ENCODE measurements at regions not wholly inside any gene's neighbourhood (a gene's known extent, or its start where the extent isn't known, plus 50 kb on each side); places are given as distances from the start of the nearest gene placed in this dataset.
"Not testable (repeated sequence)": the region's sequence is repeated elsewhere in the genome, so short reads cannot be mapped to it uniquely, and the experiment has no call there.

DNA sequence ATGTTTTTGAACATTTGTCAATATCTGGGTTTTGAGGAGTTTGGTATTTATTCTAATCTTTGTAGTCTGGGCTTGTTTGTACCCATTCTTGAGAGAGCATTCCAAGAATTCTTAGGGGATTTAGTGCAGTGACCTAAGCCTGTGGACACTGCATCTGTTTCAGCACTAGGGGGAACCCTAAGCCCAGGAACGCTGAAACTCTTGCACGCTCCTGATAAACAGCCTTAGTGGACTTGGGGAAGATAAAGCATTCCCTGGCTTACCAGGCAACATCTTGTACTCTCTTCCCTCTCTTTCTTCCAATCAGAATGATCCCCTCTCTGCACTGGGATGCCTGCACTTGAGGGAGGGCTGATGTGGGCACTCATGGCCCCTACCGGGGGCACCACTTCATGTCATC lies 654.9 kb upstream of the HTR2C start:
- DNase-seq = peak in 2 of 58 donors; percentile 0

GRCh38 chrX:113920661-113921060 lies 663.2 kb upstream of the HTR2C start:
- no peak for DNase-seq

DNA sequence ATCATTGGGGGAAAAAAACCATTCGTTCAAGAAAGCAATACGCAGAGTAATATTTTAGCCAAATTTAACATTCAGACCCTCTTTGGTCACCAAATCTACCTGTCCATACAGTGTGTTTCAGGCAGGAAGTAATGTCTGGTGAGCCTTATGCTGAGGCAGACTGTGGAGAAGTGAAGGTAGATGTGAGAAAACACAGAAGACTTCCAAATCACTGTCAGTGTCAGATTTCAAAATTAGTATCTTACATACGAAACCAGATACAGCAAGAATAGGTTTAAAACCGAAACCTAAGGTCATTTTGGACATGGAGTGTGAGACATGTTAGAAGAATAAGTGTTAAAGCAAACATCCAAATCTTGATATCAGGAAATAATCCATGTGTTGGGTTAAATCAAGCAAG lies 664.5 kb upstream of the HTR2C start:
- DNase-seq = no peak

- no peak for DNase-seq
Measured at GRCh38 chrX:113906168-113906567, 677.7 kb upstream of the HTR2C start.

GRCh38 chrX:113892891-113893290 lies 691.0 kb upstream of the HTR2C start:
- DNase-seq = no peak

DNA sequence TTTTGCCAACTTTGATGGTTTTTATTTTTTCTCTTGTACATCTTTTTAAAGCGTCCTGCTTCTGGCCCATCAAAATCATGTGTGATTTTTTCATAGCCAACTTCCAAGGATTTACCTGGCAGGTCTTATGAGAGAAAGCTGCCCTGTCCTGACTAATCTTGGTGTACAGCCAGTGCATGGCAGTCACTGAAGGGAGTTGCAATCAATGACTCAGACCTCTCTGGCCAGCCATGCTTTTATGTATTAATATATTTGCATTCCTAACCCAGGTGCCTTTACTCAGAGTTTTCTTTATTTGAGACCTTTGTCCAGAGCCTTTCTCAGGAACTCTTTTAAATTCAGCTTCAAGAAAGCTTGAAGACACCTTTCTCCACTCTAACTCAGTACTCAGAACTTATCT lies 691.5 kb upstream of the HTR2C start:
- no peak for DNase-seq

DNA sequence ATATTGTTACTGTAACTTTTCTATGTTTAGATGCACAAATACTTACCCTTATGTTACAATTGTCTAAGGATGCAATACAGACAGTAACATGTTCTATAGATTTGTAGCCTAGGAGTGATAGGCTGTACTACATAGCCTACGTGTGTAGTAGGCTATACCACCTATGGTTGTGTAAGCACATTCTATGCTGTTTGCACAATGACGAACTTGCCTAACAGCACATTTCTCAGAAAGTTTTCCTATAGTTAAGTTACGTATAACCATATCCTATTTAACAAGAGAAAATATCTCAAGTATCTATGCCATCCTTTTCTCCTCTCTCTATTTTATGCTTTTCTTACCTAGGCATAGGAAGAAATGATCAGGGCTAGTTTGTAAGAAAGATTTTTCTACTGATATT lies 710.8 kb upstream of the HTR2C start:
- no peak for DNase-seq

DNA sequence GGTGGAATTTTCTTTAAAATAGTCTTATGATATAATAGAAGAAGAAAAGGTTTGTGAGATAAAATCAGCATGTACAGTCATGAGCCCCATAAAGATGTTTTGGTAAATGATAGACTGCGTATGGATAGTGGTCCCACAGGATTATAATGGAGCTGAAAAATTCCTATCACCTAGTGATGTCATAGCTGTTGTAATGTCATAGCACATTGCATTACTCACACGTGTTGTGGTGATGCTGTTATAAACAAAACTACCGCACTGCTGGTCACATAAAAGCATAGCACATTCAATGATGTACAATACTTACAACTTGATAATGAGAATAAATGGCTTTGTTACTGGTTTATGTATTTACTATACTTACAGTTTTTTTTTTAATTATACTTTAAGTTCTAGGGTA lies 715.2 kb upstream of the HTR2C start:
- no peak for DNase-seq

- no peak for DNase-seq
Measured at GRCh38 chrX:113868177-113868576, 715.7 kb upstream of the HTR2C start.

- no peak for DNase-seq
Measured at GRCh38 chrX:113849408-113849807, 734.5 kb upstream of the HTR2C start.

GRCh38 chrX:113833096-113834055 lies 750.5 kb upstream of the HTR2C start:
- no peak for DNase-seq

DNA sequence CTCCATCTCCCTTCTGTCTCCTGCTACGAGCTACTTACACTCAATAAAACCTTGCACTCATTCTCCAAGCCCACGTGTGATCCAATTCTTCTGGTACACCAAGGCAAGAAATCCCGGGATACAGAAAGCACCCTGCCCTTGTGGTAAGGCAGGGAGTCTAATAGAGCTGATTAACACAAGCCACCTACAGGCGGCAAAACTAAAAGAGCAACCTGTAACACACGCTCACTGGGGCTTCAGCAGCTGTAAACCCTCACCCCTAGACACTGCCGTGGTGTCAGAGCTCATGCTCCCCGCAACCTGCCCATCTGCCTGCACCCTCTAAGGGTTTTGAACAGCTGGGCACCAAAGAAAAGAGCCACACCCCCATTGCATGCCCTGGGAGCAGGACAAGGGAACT lies 755.4 kb upstream of the HTR2C start:
- no peak for DNase-seq

DNA sequence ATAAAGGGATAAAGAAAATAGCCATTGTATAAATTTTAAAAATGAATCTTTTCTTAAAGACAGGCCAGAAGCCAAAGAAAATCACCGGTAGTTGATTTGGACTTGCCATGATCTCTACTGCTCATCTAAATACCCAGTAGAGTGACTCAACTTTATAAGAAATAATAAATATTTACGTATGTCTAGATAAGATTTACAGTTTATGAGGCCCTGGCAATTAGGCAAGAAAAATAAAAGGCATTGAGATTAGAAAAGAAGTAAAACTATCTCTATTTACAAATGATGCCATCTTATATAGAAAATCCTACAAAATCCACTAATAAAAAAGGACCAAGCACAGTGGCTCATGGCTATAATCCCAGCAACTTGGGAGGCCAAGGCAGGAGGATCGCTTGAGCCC lies 765.5 kb upstream of the HTR2C start:
- DNase-seq = no peak

GRCh38 chrX:113804819-113805218 lies 779.1 kb upstream of the HTR2C start:
- no peak for DNase-seq

DNA sequence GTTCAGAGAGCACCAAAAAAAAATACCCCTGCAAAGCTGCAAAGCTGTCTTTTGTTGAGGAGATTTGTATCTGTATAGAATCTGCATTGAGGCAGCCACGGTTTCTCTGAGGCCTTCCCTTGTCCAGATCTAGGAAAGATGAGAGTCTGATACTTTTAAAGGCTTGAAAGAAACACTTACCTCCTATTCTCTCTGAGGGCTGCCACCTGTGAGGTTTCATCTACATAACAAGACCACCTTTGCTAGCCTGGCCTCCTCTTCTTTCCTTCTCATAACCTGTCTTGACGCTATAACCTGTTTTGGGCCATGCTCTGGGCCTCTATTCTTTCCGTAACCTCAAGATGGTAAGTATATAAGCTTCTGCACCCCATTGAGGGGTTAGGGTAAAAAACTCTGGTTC lies 779.6 kb upstream of the HTR2C start:
- DNase-seq = no peak

DNA sequence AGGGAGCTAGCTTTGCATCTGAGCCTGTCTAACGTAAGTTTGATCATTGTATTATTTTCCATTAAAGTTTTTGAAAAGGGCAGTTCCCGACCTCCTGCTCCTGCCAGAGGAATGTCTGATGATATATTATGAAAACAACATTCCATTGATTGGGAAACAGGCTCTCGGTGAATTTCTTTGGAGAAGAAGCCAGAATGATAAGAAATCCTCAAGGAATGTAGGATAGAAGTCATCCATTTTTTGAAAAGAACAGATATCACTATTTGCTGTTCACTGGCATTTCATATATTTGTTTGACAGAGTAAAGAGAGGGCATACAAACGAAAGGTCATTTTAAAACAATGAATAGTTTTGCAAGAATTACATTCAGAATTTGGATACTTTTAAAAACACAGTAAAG lies 781.0 kb upstream of the HTR2C start:
- DNase-seq = no peak

DNA sequence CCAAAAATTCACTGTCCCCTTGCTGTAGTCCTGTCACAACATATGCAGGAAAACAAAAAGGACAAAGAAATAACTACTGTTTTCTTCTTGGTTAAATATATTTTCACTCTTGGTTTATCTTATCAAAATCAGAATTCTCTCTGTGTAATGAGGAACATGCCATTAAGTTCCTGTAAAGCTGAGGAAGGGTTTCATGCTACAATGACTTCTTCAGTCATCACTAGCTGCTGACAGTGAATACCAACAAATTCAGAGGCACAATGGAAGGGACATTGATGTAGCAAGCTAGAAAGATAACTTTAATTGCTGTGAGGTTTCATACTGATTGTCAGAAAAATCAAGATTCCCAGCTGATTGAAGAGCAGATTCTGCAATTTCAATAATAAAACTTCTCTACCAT lies 782.9 kb upstream of the HTR2C start:
- no peak for DNase-seq

- DNase-seq = no peak
Measured at GRCh38 chrX:113793563-113793962, 790.3 kb upstream of the HTR2C start.

GRCh38 chrX:113790987-113791386 lies 792.9 kb upstream of the HTR2C start:
- no peak for DNase-seq

- not testable (repeated sequence) for DNase-seq
Measured at GRCh38 chrX:113784754-113785153, 799.1 kb upstream of the HTR2C start.

DNA sequence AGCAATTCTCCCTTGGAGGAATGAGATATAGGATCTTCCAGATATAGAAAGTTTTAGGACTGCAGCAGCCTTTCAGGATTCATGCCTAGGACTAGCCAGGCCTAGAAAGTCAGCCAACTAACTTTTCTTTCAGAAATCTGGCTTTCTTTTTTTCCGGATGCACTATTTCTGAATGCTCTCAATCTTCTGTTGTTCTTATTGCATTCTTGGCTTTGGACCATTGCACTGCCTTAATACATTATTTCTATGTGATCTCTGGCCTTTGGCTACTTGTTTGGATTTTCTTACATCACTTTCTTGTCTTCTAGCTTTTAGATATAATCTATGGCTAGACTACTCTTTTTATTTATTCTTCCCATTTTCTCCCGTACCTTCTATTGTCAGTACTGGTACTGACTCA lies 813.1 kb upstream of the HTR2C start:
- DNase-seq = no peak

- no peak for DNase-seq
Measured at GRCh38 chrX:113770071-113770470, 813.8 kb upstream of the HTR2C start.

DNA sequence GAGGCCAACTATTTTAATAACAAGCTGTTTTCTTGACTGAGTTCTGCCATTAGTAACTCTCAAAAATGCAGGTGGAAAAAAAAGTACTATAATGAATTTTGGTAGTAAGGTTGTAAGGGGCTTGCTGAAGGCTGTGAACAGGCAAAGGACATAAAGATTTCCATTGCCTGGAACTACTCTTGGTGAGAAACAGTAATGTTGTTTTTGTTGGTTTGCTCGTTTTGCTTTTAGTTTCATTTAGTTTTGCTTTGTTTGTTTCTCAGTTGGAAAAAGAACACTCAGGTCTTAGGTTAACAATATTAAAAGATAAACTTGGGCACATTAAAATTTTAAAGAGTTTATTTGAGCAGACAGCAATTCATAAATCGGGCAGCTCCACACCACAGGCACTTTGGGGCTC lies 824.5 kb upstream of the HTR2C start:
- no peak for DNase-seq
